HG02759 (cell line): ENCODE measurements at regions not wholly inside any gene's neighbourhood (a gene's known extent, or its start where the extent isn't known, plus 50 kb on each side); places are given as distances from the start of the nearest gene placed in this dataset.

ENCODE experiments used
- ATAC-seq: cut with Tn5 transposase; IDR thresholded peaks from one replicate; pipeline ENCODE4 v1.9.1; 2021; ENCODE audit warnings: mild to moderate bottlenecking, moderate library complexity; ENCODE audit not compliant: unreplicated experiment

- ATAC-seq = no peak
Measured at GRCh38 chr11:28726432-28726831, 618.2 kb downstream of the METTL15 start.

GRCh38 chr11:28715726-28716125 is 607.5 kb downstream of the METTL15 start:
- no peak for ATAC-seq

- ATAC-seq = no peak
Measured at GRCh38 chr11:28713850-28714249, 605.7 kb downstream of the METTL15 start.

GRCh38 chr11:28708075-28708474 is 599.9 kb downstream of the METTL15 start:
- no peak for ATAC-seq

- no peak for ATAC-seq
Measured at GRCh38 chr11:28704801-28705200, 596.6 kb downstream of the METTL15 start.

GRCh38 chr11:28703371-28703770 is 595.2 kb downstream of the METTL15 start:
- ATAC-seq = no peak

- ATAC-seq = no peak
Measured at GRCh38 chr11:28702871-28703270, 594.7 kb downstream of the METTL15 start.

- no peak for ATAC-seq
Measured at GRCh38 chr11:28702450-28702790, 594.2 kb downstream of the METTL15 start.

GRCh38 chr11:28701760-28702449 is 593.7 kb downstream of the METTL15 start:
- ATAC-seq = no peak

- ATAC-seq = no peak
Measured at GRCh38 chr11:28699701-28700100, 591.5 kb downstream of the METTL15 start.

GRCh38 chr11:28697920-28698827 is 590.0 kb downstream of the METTL15 start:
- peak; percentile 64 for ATAC-seq

- ATAC-seq = no peak
Measured at GRCh38 chr11:28696591-28696990, 588.4 kb downstream of the METTL15 start.

GRCh38 chr11:28690746-28691145 is 582.6 kb downstream of the METTL15 start:
- no peak for ATAC-seq

GRCh38 chr11:28684011-28684586 is 575.9 kb downstream of the METTL15 start:
- no peak for ATAC-seq

GRCh38 chr11:28679795-28680468 is 571.7 kb downstream of the METTL15 start:
- no peak for ATAC-seq

- no peak for ATAC-seq
Measured at GRCh38 chr11:28677721-28678120, 569.5 kb downstream of the METTL15 start.

- no peak for ATAC-seq
Measured at GRCh38 chr11:28675183-28675582, 567.0 kb downstream of the METTL15 start.

- ATAC-seq = no peak
Measured at GRCh38 chr11:28674433-28675103, 566.4 kb downstream of the METTL15 start.

GRCh38 chr11:28673691-28674432 is 565.7 kb downstream of the METTL15 start:
- ATAC-seq = no peak

GRCh38 chr11:28671274-28671673 is 563.1 kb downstream of the METTL15 start:
- ATAC-seq = no peak
